ENCODE measurements at regions not wholly inside any gene's neighbourhood (a gene's known extent, or its start where the extent isn't known, plus 50 kb on each side); places are given as distances from the start of the nearest gene placed in this dataset.

- DNase-seq, result no peak
Measured at GRCh38 chr16:18050777-18051176, 285.8 kb downstream of the NPIPA8 start.

DNA sequence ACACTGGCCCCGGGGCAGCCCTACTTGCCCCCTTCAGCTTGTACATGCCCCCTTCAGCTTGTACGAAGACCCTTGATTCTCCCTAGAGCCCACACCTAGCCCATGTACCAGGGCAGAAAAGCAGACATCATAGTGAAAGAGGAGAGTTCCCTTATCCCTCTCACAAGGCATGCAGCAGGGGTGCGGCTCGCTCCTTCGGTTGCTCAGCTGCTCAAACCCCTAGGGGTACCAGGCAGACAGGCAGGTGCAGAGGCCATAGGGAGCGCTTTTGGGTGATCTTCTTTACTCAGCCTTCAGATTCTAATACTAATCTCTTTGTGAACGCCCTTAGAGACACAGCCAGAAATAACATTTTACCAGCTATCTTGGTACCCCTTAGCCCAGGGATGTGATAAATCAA lies 286.3 kb downstream of the NPIPA8 start:
- no peak for DNase-seq

DNA sequence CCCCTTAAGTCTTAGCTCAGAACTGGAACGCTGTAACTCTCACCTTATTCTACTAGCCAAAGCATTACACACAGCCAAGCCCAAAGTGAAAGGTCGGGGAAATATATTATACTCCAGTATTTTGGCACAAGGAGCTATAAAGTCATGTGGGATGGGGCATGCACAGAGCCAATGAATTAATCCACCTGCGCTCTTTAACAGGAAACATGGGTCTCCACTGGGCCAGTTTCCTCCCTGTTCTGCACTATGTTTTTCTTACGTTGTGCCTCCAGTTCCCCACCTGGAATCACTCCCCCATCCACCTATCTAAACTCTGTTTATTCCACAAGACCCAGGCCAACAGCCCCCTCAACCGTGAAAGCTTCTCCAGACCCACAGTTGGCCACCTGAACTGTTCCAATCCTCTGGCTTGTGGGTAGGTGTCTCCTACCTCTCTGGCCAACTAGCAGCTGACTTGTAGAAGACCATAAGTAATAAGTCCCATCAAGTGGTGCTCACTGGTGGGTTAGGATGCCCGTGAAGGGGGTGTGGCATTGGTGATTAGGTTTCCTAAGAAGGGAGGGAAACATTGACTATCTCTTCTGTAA lies 286.9 kb downstream of the NPIPA8 start:
- DNase-seq, result no peak

GRCh38 chr16:18048853-18049546 lies 287.5 kb downstream of the NPIPA8 start:
- DNase-seq, result no peak

DNA sequence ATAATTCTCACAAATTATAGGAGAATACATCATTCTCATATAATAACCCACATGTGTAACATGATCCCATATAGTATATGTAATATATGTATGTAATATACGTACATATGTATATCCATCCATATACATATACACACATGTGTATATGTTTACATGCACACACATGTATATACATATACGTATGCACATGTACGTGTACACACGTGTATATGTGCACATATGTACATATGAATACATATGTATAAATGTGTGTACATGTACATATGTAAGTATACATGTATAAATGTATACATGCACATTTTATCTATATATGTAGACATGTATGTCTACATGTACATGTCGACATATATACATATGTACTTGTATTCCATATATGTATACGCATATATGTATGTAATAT lies 288.8 kb downstream of the NPIPA8 start:
- DNase-seq, result no peak

DNA sequence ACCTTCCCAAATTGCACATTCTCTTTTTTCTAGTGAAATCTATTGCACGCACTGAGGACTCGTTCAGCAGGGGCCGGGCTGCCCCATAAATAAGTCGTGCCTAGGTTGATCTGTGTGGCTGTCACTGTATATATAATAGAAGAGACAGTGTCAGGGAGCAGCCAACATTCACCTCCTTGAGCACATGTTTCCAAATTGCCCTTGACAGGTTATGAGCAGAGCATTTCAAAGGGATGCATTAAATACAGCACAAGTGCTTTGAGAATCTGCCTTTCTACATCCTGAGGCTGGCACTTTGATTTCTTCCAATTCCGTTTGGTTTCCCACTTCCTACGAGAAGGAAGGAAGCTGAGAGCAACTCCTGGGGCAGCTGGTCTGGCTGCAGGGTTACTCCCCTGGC lies 291.2 kb downstream of the NPIPA8 start:
- DNase-seq, result no peak

DNA sequence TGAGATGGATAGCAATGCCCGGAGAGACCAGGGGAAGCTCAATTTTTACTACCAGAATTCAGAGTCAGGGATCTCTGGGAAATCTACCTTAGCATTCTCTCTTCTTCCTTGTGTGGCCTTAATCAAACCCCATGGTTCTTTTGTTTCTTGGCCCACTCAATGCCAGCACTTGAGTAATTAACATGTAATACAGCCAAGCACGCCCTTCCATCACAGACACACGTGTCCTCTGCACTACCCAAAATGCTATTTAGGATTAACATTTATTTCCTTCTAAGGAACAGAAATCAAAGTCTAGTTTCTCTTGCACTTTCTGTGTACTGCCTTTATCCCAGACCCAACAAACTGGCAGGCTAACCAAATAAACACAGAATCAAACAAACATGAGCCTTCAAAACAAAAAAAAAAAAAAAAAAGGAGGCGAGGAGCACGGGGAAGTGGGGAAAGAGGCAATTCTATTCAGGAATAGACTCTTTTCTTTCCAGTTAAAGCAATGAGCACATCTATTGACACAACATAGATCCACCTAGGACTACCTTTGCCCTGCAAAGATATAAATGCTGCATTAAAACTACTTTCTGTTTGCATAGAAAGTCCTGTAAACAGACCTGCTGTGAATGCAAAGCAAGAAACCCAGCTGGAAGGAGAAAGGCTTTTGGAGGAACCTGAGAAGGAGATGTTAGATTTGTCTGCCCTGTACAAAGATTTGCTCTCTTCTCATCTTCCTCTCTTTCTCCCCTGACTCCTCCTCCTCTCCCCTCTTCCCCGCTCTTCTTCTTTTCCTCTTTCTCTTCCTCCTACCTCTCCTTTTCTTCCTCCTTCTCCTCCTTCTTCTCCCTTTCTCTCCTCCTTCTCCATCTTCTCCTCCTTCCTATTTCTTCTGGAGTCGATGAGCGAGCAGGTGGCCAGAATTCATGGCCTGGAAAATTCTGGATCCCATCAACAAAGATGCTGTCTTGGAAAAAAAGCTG lies 294.4 kb downstream of the NPIPA8 start:
- DNase-seq, result no peak

DNA sequence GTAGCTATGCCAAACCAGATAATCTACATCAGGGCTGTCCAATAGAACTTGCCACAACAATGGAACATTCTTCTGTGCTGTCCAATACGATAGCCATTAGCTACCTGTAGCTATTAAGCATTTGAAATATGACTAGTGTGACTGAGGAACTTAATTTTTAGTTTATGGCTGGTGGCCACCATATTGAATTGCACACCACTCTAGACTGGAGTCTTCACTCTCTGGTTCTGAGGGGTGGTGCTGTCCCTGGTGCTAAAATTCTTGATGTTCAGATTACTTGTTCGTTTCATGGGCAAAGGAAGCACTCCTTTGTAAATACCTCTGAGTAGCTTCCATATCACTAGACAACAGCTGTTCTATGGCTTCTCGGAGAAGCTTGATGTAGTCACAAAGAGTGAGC lies 296.6 kb downstream of the NPIPA8 start:
- DNase-seq, result no peak

DNA sequence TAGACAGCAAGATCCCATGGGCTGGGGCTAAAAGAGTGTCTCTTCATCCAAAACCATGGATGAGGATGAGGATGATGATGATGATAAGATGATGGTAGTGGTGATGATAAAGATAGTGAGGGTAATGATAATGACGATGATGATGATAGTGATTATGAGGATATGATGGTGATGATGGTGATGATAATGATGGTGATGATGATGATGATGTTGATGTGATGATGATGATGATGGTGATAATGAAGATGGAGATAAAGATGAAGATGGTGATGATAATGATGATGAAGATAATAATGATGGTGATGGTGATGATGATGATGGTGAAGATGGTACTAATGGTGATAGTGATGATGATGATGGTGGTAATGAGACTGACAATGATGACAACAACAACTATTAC lies 299.5 kb downstream of the NPIPA8 start:
- DNase-seq, result no peak

- DNase-seq, result no peak
Measured at GRCh38 chr16:18024611-18025010, 311.9 kb downstream of the NPIPA8 start.

DNA sequence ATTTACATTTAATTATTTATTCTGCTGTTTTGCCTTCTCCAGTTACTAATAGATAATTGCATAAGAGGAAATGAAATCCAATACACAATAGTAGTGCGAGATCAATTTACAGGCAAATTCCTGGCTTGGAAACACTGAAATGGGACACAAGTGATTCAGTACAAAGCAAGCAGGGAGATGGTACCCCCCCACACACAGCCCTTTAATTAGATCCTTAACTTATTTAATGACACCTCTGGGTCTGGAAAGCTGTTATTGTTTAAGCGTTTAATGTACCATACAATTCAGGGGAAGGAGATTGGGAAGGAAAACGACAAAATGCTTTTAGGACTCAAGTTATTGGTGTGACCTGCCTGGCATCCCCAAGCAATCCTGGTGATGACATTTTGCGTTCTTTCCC lies 318.2 kb downstream of the NPIPA8 start:
- DNase-seq, result no peak

- no peak for DNase-seq
Measured at GRCh38 chr16:18013863-18014262, 322.7 kb downstream of the NPIPA8 start.

- no peak for DNase-seq
Measured at GRCh38 chr16:18008356-18008755, 328.2 kb downstream of the NPIPA8 start.

DNA sequence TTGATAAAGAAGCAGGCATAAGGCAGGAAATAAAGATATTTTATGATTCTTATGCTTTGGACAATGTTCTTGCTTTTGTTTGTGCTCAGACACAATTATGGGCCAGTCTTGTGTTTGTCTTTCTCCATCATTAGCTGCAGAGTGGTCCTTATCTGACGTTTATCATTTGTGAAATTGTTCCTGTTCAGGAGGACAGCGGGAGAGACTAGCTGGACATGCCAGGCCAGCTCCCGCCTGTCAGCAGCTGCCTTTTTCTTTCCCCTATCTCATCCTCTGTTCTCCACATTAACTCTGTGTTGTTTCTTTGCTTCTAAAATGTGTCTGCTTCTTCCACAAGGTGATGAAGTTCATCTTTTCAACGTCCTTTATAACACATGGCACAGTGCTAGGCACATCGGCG lies 333.5 kb downstream of the NPIPA8 start:
- no peak for DNase-seq

DNA sequence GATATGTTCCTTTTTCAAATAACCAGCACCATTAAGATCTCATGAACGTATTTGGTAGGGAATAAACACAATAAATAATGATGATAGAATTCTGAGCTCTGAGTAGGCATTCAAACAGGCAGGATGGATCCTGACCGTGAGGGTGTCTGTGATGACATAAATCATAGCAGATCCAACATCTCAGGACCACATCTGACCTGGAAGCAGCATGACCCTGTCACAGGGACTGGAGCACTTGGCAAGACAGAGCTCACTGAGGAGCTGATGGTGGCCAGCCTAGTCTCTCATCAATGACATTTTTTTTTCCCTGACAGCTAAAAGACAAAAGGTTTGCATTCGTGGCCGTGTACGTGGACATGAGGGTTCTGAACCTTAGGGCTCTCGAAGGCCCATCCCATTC lies 337.5 kb downstream of the NPIPA8 start:
- no peak for DNase-seq

DNA sequence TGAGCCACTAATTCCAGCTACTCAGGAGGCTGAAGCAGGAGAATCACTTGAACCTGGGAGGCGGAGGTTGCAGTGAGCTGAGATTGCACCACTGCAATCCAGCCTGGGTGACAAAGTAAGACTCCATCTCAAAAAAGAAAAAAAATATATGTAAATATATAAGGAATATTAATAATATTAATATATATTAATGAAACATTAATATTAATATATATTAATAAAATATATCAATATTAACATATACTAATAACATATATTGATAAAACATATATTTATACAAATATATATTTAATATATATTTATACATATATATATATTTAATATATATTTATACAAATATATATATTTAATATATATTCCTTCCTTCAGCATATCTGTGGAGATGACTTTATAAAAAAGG lies 338.0 kb downstream of the NPIPA8 start:
- no peak for DNase-seq

- no peak for DNase-seq
Measured at GRCh38 chr16:17994027-17994426, 342.5 kb downstream of the NPIPA8 start.

- no peak for DNase-seq
Measured at GRCh38 chr16:17992416-17992815, 344.1 kb downstream of the NPIPA8 start.

DNA sequence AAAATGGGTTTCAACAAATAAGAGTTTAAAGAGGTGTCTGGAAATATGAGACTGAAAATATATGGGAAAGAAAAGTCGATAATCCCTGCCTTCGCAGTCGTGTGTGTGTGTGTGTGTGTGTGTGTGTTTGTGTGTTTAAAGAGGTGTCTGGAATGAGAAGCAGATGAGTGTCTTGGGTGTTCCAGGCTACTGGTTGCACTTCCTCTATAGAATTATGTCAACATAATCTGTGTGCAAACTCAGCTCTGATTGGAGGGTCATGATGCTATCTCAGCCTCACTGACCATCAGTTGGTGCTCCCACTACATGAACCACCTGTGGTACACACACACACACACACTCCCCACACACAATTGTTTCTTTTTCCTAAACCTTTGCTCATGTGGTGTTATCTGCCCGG lies 347.3 kb downstream of the NPIPA8 start:
- no peak for DNase-seq

GRCh38 chr16:17988839-17989238 lies 347.7 kb downstream of the NPIPA8 start:
- no peak for DNase-seq

DNA sequence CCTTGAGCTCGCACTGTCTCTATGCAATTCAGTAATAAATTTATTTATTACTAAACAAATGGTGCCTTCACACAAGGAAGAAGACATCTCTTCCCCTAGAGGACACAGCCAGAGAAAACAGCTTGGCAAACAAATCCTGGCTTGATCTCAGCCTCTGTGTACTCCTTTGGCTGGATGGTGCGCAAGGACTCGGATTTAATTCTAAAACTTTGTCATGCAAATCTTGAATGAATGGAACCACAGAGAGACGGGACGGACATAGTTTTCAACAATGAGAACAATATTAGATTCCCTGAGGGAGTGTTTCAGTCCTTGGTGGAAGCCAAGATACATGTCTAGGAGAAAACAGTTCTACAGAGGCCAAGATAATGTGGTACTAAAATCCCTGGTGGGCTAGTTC lies 349.5 kb downstream of the NPIPA8 start:
- no peak for DNase-seq

GRCh38 chr16:17984810-17985209 lies 351.7 kb downstream of the NPIPA8 start:
- no peak for DNase-seq

GRCh38 chr16:17983847-17984639 lies 352.5 kb downstream of the NPIPA8 start:
- DNase-seq, result no peak
